Endothelial cell of umbilical vein (primary cell): ENCODE measurements at regions not wholly inside any gene's neighbourhood (a gene's known extent, or its start where the extent isn't known, plus 50 kb on each side); places are given as distances from the start of the nearest gene placed in this dataset.

Experiments used
- BruUV-seq: library from RNA; stranded (reverse); fragments of 400-500 nt; replicated peaks from 2 replicates; lab custom pipeline; 2021; lab: Mats Ljungman, UMichigan
- CTCF ChIA-PET: fragments of 300-600, 350-600 bp; sonication (Branson Sonifier 250); formaldehyde crosslinking; loops from one replicate; lab custom pipeline; 2021; ENCODE audit warnings: antibody characterized with exemption, inconsistent platforms; lab: Charles Lee
- POLR2A ChIA-PET: fragments of 300-600, 350-600 bp; sonication (Branson Sonifier 250); formaldehyde crosslinking; loops from one replicate; lab custom pipeline; 2021; ENCODE audit warnings: antibody characterized with exemption, inconsistent platforms; lab: Charles Lee
- DNase-seq: peaks from one replicate; pipeline ENCODE4 v3.0.0-alpha.2; 2011; ENCODE audit warnings: low read depth, low spot score
- FAIRE-seq: peaks from 2 replicates; lab custom pipeline; 2011; peaks lifted over from hg19 to GRCh38; lab: Jason Lieb, UNC
- H2AFZ ChIP-seq: 2 replicates; pipeline ENCODE4 v1.6.0; 2012; ENCODE audit warnings: low read depth, low read length, control low read depth, inconsistent platforms
- H3K27ac ChIP-seq: 2 replicates; pipeline ENCODE4 v1.5.1; 2011; ENCODE audit warnings: low read depth, mild to moderate bottlenecking, control low read depth, low read length, moderate library complexity; ENCODE audit not compliant: insufficient read depth
- H3K27me3 ChIP-seq, 2 experiments: 2 replicates each; pipeline versions ENCODE4 v1.6.0 to v1.6.1; 2011; ENCODE audit warnings: low read length in 2 of 2, mixed read lengths in 1 of 2; ENCODE audit not compliant: control insufficient read depth in 2 of 2, insufficient read depth in 2 of 2
- H3K36me3 ChIP-seq, 2 experiments: 2 replicates in 1 of 2; 3 replicates in 1 of 2; pipeline ENCODE4 v1.5.1; 2011; ENCODE audit warnings: low read length in 2 of 2, mild to moderate bottlenecking in 1 of 2, moderate library complexity in 1 of 2; ENCODE audit not compliant: control insufficient read depth in 2 of 2, insufficient read depth in 2 of 2; ENCODE audit errors: extremely low read depth in 1 of 2
- H3K4me1 ChIP-seq: 3 replicates; pipeline ENCODE4 v1.5.1; 2011; ENCODE audit warnings: mild to moderate bottlenecking, low read length; ENCODE audit not compliant: control insufficient read depth, insufficient read depth; ENCODE audit errors: extremely low read depth
- H3K4me2 ChIP-seq: 2 replicates; pipeline ENCODE4 v1.6.1; 2011; ENCODE audit warnings: low read length, control low read depth, mixed read lengths; ENCODE audit not compliant: insufficient read depth
- H3K4me3 ChIP-seq, 3 experiments: fragments of 200-600 bp in 1 of 3; sonication (generic), shearing (Covaris generic) in 1 of 3; replicated peaks in 1 of 3; 2 replicates each; pipeline ENCODE4 v1.5.1; 2011 to 2016; ENCODE audit warnings: control low read depth in 3 of 3, low read length in 3 of 3, mild to moderate bottlenecking in 2 of 3, inconsistent platforms in 1 of 3, low read depth in 1 of 3, moderate library complexity in 1 of 3; ENCODE audit not compliant: insufficient read depth in 1 of 3
- H3K79me2 ChIP-seq: 2 replicates; pipeline ENCODE4 v1.6.0; 2012; ENCODE audit warnings: low read length, inconsistent platforms; ENCODE audit not compliant: control insufficient read depth, insufficient read depth
- H3K9ac ChIP-seq: replicated peaks from 2 replicates; pipeline ENCODE3; 2011; ENCODE audit warnings: low read length, control low read depth; ENCODE audit not compliant: insufficient read depth; ENCODE audit errors: extremely low read depth
- H3K9me1 ChIP-seq: replicated peaks from 3 replicates; pipeline ENCODE4 v1.6.0; 2011; ENCODE audit warnings: mild to moderate bottlenecking, low read length; ENCODE audit not compliant: control insufficient read depth, insufficient read depth; ENCODE audit errors: extremely low read depth
- H3K9me3 ChIP-seq: replicated peaks from 2 replicates; pipeline ENCODE4 v1.5.1; 2012; ENCODE audit warnings: low read length, inconsistent platforms; ENCODE audit not compliant: control insufficient read depth, insufficient read depth
- H4K20me1 ChIP-seq: replicated peaks from 2 replicates; pipeline ENCODE3; 2011; ENCODE audit warnings: mild to moderate bottlenecking, low read length; ENCODE audit not compliant: control insufficient read depth, insufficient read depth; ENCODE audit errors: extremely low read depth
- EZH2 ChIP-seq: IDR thresholded peaks from 2 replicates; pipeline ENCODE4 v1.6.1; 2012; ENCODE audit warnings: borderline replicate concordance, low read depth, mild to moderate bottlenecking, moderate library complexity, low read length, inconsistent platforms; ENCODE audit not compliant: severe bottlenecking
- FOS ChIP-seq: IDR thresholded peaks from 2 replicates; pipeline ENCODE4 v1.6.1; 2011; ENCODE audit warnings: mild to moderate bottlenecking, low read length, moderate library complexity, borderline replicate concordance; ENCODE audit not compliant: insufficient read depth
- GATA2 ChIP-seq: IDR thresholded peaks from 2 replicates; pipeline ENCODE4 v1.7.0; 2011; ENCODE audit warnings: low read depth, mild to moderate bottlenecking, moderate library complexity, mixed read lengths, low read length; ENCODE audit not compliant: insufficient read length, insufficient read depth
- JUN ChIP-seq: IDR thresholded peaks from 2 replicates; pipeline ENCODE4 v1.6.1; 2011; ENCODE audit warnings: borderline replicate concordance, low read depth; ENCODE audit not compliant: insufficient read length, insufficient read depth
- MAX ChIP-seq: IDR thresholded peaks from 2 replicates; pipeline ENCODE4 v1.6.1; 2011; ENCODE audit not compliant: insufficient read depth, insufficient read length
- MYC ChIP-seq: IDR thresholded peaks from one replicate; pipeline ENCODE4 v1.6.1; 2011; ENCODE audit warnings: mild to moderate bottlenecking, low read depth, low read length
- POLR2A ChIP-seq: IDR thresholded peaks from 2 replicates; pipeline ENCODE4 v1.6.1; 2012; ENCODE audit warnings: low read depth, mild to moderate bottlenecking, control low read depth, low read length
- POLR2AphosphoS5 ChIP-seq: IDR thresholded peaks from 2 replicates; pipeline ENCODE4 v1.6.1; 2012; ENCODE audit warnings: low read depth, mild to moderate bottlenecking, control low read depth, low read length, moderate library complexity; ENCODE audit not compliant: insufficient read depth
- dilution Hi-C: fragments of 300-500 bp; cut with MboI; formaldehyde crosslinking; loops from one replicate; pipeline ENCODE4 v1.15.0; 2019; ENCODE audit warnings: low sequenced_read_pairs; ENCODE audit not compliant: extremely low pct_ligation_motif_present
- intact Hi-C: fragments of 100-400 bp; cut with micrococcal nuclease; formaldehyde crosslinking; loops from one replicate; pipeline ENCODE4 v1.10.0; 2022
- TF ChIP-seq, protein P1 (sequence below), 2 donors: IDR thresholded peaks; 1 replicate in 1 of 2; 2 replicates in 1 of 2; pipeline ENCODE4 v1.5.1; 2011; ENCODE audit warnings: low read length in 2 of 2, mild to moderate bottlenecking in 2 of 2, moderate library complexity in 2 of 2, control low read depth in 1 of 2, inconsistent platforms in 1 of 2, low read depth in 1 of 2; ENCODE audit not compliant: insufficient read depth in 1 of 2; ENCODE audit errors: extremely low read depth in 1 of 2

DNA sequence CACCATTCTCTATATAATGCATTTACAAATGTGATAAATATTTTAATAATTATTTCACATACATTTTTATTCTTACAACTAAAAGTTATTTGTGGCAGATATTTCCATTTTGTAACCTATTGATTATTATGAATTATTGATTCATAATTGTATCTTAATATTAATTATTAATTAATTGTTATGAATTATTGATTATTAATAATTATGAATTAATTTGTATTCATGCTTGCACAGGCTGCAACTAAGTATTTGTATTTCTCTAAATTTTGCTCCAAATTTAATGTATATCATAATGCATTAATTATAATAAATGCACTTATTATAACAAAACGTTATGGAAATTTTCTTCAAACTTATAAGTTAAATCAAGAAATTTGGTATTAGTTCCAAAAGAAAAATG lies 929.7 kb downstream of the PCDH7 start:
- no peak for TF ChIP-seq EZH2
- Histone ChIP-seq H3K9me3 (no peaks in the 10 kb centered on the region), H3K9ac (no peak overlapping the region), H3K4me2 (no peak overlapping the region), H3K36me3 (no peaks in the 10 kb centered on the region), H3K27ac (no peak overlapping the region), H3K4me3 (no peak overlapping the region), H4K20me1 (no peaks in the 10 kb centered on the region), H3K4me1 (no peaks in the 10 kb centered on the region), H3K79me2 (no peaks in the 10 kb centered on the region), H3K9me1 (no peaks in the 10 kb centered on the region), H3K27me3 (no peaks in the 10 kb centered on the region), H2AFZ (no peak overlapping the region)
- FAIRE-seq = no peak
- dilution Hi-C loops (no loop called here), intact Hi-C loops (no loop called here)
- BruUV-seq = no TSS peak
- ChIA-PET CTCF (no interaction called here), POLR2A (no interaction called here)
- no peak for DNase-seq

DNA sequence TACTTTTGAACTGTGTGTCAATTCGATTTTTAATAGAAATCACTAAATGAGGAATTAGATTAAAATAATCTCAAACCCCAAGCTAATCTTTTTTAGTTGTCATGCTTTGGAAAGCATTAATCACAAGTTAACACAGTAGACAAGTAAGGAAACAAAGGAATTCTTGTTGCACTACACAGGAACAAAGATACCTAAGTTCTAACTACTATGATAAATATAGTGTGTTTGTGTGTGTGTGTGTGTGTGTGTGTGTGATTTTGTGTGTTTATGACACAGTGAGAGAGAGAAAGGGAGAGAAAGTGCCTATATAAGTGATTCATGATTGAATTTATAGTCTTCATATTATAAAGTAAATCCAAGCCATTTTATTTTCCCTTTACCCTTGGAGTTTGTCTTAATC lies 931.4 kb downstream of the PCDH7 start:
- FAIRE-seq (no peak), DNase-seq (no peak)
- dilution Hi-C loops (no loop called here), intact Hi-C loops (no loop called here)
- H3K9me1 ChIP-seq = no peaks in the 10 kb centered on the region
- no peak for TF ChIP-seq EZH2
- no peak for TF ChIP-seq POLR2A
- TF ChIP-seq MYC = no peak
- no peak for TF ChIP-seq FOS
- TF ChIP-seq GATA2 = no peak
- TF ChIP-seq POLR2AphosphoS5 = no peak
- TF ChIP-seq MAX = no peak
- no peak for TF ChIP-seq JUN
- TF ChIP-seq, protein P1, sequence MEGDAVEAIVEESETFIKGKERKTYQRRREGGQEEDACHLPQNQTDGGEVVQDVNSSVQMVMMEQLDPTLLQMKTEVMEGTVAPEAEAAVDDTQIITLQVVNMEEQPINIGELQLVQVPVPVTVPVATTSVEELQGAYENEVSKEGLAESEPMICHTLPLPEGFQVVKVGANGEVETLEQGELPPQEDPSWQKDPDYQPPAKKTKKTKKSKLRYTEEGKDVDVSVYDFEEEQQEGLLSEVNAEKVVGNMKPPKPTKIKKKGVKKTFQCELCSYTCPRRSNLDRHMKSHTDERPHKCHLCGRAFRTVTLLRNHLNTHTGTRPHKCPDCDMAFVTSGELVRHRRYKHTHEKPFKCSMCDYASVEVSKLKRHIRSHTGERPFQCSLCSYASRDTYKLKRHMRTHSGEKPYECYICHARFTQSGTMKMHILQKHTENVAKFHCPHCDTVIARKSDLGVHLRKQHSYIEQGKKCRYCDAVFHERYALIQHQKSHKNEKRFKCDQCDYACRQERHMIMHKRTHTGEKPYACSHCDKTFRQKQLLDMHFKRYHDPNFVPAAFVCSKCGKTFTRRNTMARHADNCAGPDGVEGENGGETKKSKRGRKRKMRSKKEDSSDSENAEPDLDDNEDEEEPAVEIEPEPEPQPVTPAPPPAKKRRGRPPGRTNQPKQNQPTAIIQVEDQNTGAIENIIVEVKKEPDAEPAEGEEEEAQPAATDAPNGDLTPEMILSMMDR (IDR thresholded peaks at IDR 0.05; ENCODE audit: extremely low read depth in 1 of 2, insufficient read depth in 1 of 2, low read depth in 1 of 2, low read length in 2 of 2) = no peak
- H3K79me2 ChIP-seq = no peaks in the 10 kb centered on the region
- H3K9me3 ChIP-seq = no peaks in the 10 kb centered on the region
- CTCF ChIA-PET = no interaction called here
- BruUV-seq = no TSS peak
- no peak overlapping the region for H2AFZ ChIP-seq
- H3K27me3 ChIP-seq = no peaks in the 10 kb centered on the region
- POLR2A ChIA-PET = no interaction called here
- H3K9ac ChIP-seq = no peak overlapping the region
- H3K36me3 ChIP-seq = no peaks in the 10 kb centered on the region
- H3K27ac ChIP-seq = no peak overlapping the region
- H4K20me1 ChIP-seq = no peaks in the 10 kb centered on the region
- H3K4me2 ChIP-seq = no peak overlapping the region
- no peaks in the 10 kb centered on the region for H3K4me1 ChIP-seq
- no peak overlapping the region for H3K4me3 ChIP-seq
